22Rv1 (cell line): ENCODE measurements at regions not wholly inside any gene's neighbourhood (a gene's known extent, or its start where the extent isn't known, plus 50 kb on each side); places are given as distances from the start of the nearest gene placed in this dataset.

ENCODE experiments used
- ZFX ChIP-seq: fragments of 450-650 bp; IDR thresholded peaks from 2 replicates; pipeline ENCODE4 v1.6.1; 2017; ENCODE audit warnings: antibody characterized with exemption, borderline replicate concordance
- TF ChIP-seq, protein P1 (sequence below): fragments of 450-650 bp; IDR thresholded peaks from 2 replicates; pipeline ENCODE4 v1.5.1; 2017; ENCODE audit warnings: mild to moderate bottlenecking

DNA sequence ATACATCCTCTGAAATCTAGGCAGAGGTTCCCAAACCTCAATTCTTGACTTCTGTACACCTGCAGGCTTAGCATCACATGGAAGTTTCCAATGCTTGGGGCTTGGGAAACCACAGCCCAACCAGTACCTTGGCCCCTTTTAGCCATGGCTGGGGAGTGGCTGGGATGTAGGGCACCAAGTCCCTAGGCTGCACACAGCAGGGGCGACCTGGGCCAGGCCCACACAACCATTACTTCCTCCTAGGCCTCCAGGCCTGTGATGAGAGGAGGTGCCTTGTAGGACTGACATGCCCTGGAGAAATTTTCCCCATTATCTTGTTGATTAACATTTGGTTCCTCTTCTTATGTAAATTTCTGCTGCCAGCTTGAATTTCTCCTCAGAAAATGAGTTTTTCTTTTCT is 1387.4 kb downstream of the FSCB start:
- TF ChIP-seq, protein P1, sequence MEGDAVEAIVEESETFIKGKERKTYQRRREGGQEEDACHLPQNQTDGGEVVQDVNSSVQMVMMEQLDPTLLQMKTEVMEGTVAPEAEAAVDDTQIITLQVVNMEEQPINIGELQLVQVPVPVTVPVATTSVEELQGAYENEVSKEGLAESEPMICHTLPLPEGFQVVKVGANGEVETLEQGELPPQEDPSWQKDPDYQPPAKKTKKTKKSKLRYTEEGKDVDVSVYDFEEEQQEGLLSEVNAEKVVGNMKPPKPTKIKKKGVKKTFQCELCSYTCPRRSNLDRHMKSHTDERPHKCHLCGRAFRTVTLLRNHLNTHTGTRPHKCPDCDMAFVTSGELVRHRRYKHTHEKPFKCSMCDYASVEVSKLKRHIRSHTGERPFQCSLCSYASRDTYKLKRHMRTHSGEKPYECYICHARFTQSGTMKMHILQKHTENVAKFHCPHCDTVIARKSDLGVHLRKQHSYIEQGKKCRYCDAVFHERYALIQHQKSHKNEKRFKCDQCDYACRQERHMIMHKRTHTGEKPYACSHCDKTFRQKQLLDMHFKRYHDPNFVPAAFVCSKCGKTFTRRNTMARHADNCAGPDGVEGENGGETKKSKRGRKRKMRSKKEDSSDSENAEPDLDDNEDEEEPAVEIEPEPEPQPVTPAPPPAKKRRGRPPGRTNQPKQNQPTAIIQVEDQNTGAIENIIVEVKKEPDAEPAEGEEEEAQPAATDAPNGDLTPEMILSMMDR = no peak
- TF ChIP-seq ZFX = no peak
